ENCODE measurements at regions not wholly inside any gene's neighbourhood (a gene's known extent, or its start where the extent isn't known, plus 50 kb on each side); places are given as distances from the start of the nearest gene placed in this dataset.

DNA sequence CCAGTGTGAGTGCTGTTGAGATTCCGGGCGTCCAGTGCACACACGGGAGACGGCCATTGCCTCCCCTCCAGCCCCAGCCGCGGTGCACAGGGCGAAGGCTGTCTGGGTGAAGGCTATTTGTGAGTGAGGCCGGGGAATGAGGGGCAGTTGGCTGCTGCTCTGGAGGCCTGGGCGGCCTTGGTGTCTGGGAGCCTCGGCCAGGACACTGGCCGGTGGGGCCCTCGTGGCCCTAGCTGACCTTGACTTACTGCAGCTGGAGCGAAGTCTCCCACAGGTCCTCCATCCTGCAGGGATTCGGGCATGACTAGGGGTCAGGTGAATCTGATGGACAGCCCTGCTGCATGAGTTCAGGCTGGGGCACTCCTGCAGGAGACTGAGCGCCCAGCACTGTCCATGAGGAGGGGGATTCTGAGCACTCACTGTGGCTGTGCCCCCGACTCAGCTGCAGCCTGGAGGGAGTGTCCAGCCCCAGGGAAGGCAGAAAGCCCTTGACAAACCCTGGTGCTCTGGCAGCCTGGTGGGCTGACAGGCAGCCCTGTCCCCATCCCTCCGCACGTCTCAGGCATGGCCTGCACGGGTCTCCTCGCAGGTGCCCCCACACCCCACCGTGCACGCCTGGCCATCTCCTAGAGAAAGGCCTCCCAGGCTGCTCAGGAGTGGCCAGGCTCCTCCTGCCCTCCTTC is 52.7 kb upstream of the FAM20C start:
- Histone ChIP-seq H3K27ac (no peak overlapping the region), H3K36me3 (no peaks in the 10 kb centered on the region), H3K4me3 (no peak overlapping the region), H3K4me1 (peaks cover 0 to 21% (median 10%) of the 10 kb centered on the region in 12 donors), H3K27me3 (no peaks in the 10 kb centered on the region), H3K9me3 (no peaks in the 10 kb centered on the region)
- TF ChIP-seq POLR2A (IDR thresholded peaks at IDR 0.05): no peak
- TF ChIP-seq, protein P1, sequence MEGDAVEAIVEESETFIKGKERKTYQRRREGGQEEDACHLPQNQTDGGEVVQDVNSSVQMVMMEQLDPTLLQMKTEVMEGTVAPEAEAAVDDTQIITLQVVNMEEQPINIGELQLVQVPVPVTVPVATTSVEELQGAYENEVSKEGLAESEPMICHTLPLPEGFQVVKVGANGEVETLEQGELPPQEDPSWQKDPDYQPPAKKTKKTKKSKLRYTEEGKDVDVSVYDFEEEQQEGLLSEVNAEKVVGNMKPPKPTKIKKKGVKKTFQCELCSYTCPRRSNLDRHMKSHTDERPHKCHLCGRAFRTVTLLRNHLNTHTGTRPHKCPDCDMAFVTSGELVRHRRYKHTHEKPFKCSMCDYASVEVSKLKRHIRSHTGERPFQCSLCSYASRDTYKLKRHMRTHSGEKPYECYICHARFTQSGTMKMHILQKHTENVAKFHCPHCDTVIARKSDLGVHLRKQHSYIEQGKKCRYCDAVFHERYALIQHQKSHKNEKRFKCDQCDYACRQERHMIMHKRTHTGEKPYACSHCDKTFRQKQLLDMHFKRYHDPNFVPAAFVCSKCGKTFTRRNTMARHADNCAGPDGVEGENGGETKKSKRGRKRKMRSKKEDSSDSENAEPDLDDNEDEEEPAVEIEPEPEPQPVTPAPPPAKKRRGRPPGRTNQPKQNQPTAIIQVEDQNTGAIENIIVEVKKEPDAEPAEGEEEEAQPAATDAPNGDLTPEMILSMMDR (IDR thresholded peaks at IDR 0.05): no peak
- WGBS, 4 donors: 74 to 92% (median 87%) methylated on average over 12 to 22 of the region's 22 CpGs
- DNase-seq (peak in 2 of 5 donors; percentile 18 to 22), ATAC-seq (no peak)
- intact Hi-C loops (cut with DNase I): no loop called here

DNA sequence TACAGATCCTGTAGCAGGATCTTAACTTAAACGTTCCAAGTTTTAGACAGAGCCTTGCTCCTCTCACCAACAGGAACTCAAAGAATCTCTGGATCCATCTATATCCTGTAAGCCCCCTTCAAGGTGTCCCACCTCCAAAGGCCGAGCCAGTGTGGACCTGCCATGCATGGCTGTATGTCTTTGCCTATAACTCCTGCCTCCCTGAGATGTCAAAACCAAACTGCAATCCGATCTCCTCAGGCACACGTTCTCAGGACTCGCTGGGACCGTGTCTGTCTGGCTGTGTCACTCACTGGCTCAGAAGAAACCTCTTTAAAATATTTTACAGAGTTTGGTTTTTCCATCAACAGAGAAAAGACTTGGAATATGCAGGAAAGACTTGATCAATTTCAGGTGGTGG is 51.4 kb upstream of the FAM20C start:
- Histone ChIP-seq H3K9me3 (no peaks in the 10 kb centered on the region), H3K4me3 (no peak overlapping the region), H3K27ac (no peak overlapping the region), H3K4me1 (peaks cover 0 to 21% (median 10%) of the 10 kb centered on the region in 12 donors), H3K27me3 (no peaks in the 10 kb centered on the region), H3K36me3 (no peaks in the 10 kb centered on the region)
- TF ChIP-seq, protein P1 (IDR thresholded peaks at IDR 0.05): no peak
- TF ChIP-seq POLR2A (IDR thresholded peaks at IDR 0.05): no peak
- intact Hi-C loops (cut with DNase I): no loop called here
- ATAC-seq (no peak), DNase-seq (peak in 1 of 5 donors; percentile 34)
- 71 to 91% (median 76%) methylated on average over 6 of the region's 6 CpGs for WGBS, 4 donors

DNA sequence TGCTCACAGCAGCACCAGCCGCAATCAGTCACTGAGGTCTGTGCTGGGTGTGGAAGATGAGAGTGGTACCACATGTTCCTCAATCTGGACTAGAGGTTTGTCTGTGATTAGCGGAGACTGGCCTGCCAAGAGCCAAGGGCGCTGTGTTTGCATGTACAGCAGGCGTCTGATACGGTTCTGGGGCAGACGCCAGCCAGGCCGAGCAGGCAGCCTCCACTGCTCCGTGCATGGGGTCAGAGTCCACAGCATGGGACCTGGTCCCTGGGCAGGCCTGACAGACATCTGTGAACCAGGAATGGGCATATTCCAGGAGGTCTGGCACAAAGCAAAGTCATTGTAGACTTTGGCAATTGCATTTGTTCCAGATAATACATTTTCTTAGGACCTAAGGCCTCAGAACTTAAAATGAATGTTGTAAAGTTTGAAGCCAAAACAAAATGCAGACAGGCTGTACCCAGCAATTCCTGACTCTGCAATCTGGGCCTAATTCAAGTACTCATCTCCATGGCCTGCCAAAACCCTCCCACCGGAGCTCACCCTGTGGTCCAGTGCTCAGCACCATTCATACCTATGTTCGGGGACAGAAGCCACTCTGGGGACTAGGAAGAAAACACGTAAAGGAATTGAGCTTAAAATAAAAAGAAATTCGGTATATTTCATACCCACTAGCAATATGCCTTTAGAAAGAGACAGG is 50.0 kb upstream of the FAM20C start:
- H3K4me1 ChIP-seq: peaks cover 0 to 21% (median 10%) of the 10 kb centered on the region in 12 donors
- intact Hi-C loops (cut with DNase I): no loop called here
- WGBS, 4 donors: 52 to 66% (median 56%) methylated on average over 12 of the region's 12 CpGs
- H3K9me3 ChIP-seq: no peaks in the 10 kb centered on the region
- ATAC-seq: peak; percentile 95 to 98 (median 98)
- peak overlapping the region; percentile 5 to 75 (median 54) for H3K27ac ChIP-seq
- DNase-seq: peak; percentile 71 to 95 (median 83)
- no peaks in the 10 kb centered on the region for H3K27me3 ChIP-seq
- TF ChIP-seq POLR2A (IDR thresholded peaks at IDR 0.05): no peak
- TF ChIP-seq, protein P1 (IDR thresholded peaks at IDR 0.05): no peak
- H3K36me3 ChIP-seq: no peaks in the 10 kb centered on the region
- no peak overlapping the region for H3K4me3 ChIP-seq
